ENCODE measurements at regions not wholly inside any gene's neighbourhood (a gene's known extent, or its start where the extent isn't known, plus 50 kb on each side); places are given as distances from the start of the nearest gene placed in this dataset.

DNA sequence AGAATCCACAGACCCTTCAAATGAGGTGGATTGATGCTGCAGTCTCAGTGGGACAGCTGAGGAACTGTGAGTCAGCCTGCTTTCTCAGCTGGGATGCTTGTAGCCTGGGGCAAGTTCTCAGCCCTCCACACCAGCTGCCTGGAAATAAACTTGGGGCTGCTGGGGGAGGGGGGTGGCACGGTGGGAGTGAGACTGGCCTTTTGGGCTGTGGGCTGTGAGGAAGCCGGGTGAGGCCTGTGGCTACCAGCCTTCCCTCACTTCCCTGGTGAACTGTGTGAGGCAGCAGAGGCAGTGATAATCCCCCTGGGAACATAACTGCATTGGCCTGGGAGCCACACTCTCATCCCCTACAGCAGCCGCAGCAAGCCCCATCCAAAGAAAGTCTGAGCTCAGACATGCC is 114.5 kb upstream of the GUCY1A1 start:
- TF ChIP-seq EZH2 (IDR thresholded peaks at IDR 0.05; ENCODE audit: insufficient read depth, poor library complexity, severe bottlenecking), result no peak
- no peak for TF ChIP-seq EZH2phosphoT487 (IDR thresholded peaks at IDR 0.05; ENCODE audit: insufficient read depth, low read depth)

All from GM23248 (cell line).